Endothelial cell (in vitro differentiated cells): ENCODE measurements at regions not wholly inside any gene's neighbourhood (a gene's known extent, or its start where the extent isn't known, plus 50 kb on each side); places are given as distances from the start of the nearest gene placed in this dataset.
A peak's percentile ranks its signal among the peaks of the same experiment; 100 is the strongest.
"Not testable (repeated sequence)": the region's sequence is repeated elsewhere in the genome, so short reads cannot be mapped to it uniquely, and the experiment has no call there.

Source experiments
- DNase-seq: peaks from one replicate; pipeline ENCODE4 v3.0.0; 2021; ENCODE audit warnings: low spot score
- H3K27ac Mint-ChIP-seq: one replicate; pipeline ENCODE4 v1.8.0; 2021; ENCODE audit warnings: mixed read lengths, inconsistent platforms; ENCODE audit not compliant: unreplicated experiment
- H3K27me3 Mint-ChIP-seq: one replicate; pipeline ENCODE4 v1.8.0; 2021; ENCODE audit warnings: mild to moderate bottlenecking, moderate library complexity, mixed read lengths, inconsistent platforms; ENCODE audit not compliant: unreplicated experiment
- H3K36me3 Mint-ChIP-seq: one replicate; pipeline ENCODE4 v1.8.0; 2021; ENCODE audit warnings: mild to moderate bottlenecking, low read depth, mixed read lengths, inconsistent platforms; ENCODE audit not compliant: unreplicated experiment
- H3K4me1 Mint-ChIP-seq: one replicate; pipeline ENCODE4 v1.8.0; 2021; ENCODE audit warnings: mild to moderate bottlenecking, mixed read lengths, inconsistent platforms; ENCODE audit not compliant: unreplicated experiment
- H3K4me3 Mint-ChIP-seq: one replicate; pipeline ENCODE4 v1.8.0; 2021; ENCODE audit warnings: mild to moderate bottlenecking, mixed read lengths, inconsistent platforms; ENCODE audit not compliant: unreplicated experiment
- H3K9me3 Mint-ChIP-seq: one replicate; pipeline ENCODE4 v1.8.0; 2021; ENCODE audit warnings: mixed read lengths, inconsistent platforms; ENCODE audit not compliant: unreplicated experiment
- CTCF ChIP-seq: fragments of 200-600 bp; sonication (generic); IDR thresholded peaks from one replicate; pipeline ENCODE4 v1.5.0; 2021; ENCODE audit warnings: antibody characterized with exemption; ENCODE audit not compliant: unreplicated experiment

- Mint-ChIP-seq H3K27me3 (peaks cover 1% of the 10 kb centered on the region), H3K9me3 (no peaks in the 10 kb centered on the region), H3K4me1 (peaks cover 4% of the 10 kb centered on the region), H3K4me3 (no peak overlapping the region), H3K36me3 (peaks cover 3% of the 10 kb centered on the region), H3K27ac (no peak overlapping the region)
- DNase-seq = no peak
- TF ChIP-seq CTCF = no peak
These were observed 112.6 kb upstream of the MAPK10 start for GRCh38 chr4:86472377-86473019.

DNA sequence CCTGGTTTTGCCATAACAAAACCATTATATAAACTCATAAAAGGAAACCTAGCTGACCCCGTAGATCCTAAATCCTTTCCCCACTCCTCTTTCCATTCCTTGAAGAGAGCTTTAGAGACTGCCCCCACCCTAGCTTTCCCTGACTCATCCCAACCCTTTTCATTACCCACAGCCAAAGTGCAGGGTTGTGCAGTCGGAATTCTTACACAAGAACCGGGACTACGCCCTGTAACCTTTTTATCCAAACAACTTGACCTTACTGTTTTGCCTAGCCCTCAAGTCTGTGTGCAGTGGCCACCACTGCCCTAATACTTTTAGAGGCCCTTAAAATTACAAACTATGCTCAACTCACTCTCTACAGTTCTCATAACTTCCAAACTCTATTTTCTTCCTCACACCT is 116.0 kb upstream of the PTPN13 start:
- not testable (repeated sequence) for H3K27me3 Mint-ChIP-seq, H3K36me3 Mint-ChIP-seq, H3K9me3 Mint-ChIP-seq, H3K4me3 Mint-ChIP-seq, DNase-seq, H3K27ac Mint-ChIP-seq
- peaks cover 16% of the 10 kb centered on the region for H3K4me1 Mint-ChIP-seq

DNA sequence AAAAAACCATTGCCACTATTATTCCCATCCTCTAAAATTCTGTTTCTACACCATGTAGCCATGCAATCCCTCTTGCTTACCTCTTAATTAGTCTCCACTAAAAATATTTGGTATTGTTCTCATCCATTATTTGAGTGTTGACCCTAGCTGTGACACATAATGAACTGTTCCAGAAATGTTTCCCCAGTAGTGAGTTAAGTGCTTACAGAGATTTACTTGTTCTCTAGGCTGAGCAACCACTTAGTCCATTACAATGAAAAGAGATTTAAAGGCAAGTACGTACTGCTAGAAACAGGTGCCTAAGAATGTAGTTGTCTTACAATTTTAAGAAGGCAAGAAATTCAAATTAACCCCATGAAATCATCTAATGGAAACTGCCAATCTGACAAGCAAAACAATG is 112.7 kb upstream of the PTPN13 start:
- DNase-seq = no peak
- Mint-ChIP-seq H3K36me3 (no peaks in the 10 kb centered on the region), H3K27me3 (peaks cover 4% of the 10 kb centered on the region), H3K27ac (no peak overlapping the region), H3K9me3 (no peaks in the 10 kb centered on the region), H3K4me3 (no peak overlapping the region), H3K4me1 (peaks cover 21% of the 10 kb centered on the region)
- TF ChIP-seq CTCF = no peak

DNA sequence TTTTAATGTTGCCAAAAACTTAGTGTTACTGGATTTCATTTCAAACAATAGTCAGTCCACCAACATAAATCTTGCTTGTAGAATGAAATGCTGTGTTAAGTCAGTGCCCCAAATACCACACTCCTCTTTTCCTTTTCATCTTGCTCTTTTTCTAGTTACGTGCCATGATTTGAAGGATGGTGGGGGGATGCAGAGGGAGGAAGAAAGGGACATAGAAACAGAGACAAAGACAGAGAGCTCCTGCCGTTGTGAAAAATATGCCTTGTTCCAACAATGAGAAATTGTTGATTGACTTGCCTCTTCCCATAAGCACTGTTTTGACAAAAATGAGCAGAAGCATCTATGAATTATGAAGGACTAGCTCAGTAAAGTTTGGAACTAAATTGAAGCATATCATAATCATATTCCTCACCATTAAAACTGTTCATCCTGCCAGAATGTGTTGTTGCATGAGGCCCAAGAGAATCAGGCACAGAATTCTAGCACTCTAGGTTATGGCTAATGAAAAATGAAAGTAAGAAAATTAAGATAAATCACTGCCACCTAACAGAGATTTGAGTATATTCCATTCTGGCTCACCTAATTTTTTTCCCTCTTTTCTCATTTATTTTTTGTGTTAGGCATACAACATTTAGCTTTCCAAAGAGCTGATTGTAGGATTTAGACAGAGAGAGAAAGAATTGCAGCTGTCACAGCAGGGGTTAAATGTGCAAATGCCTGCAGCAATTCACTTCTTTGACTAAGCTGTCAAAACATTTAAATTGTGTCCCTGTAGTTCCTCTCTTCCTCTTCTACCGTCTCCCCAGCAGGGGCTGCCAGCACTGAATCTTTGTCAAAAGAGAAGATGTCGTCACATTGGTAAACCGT is 111.6 kb upstream of the PTPN13 start:
- peak overlapping the region; percentile 38 for H3K4me3 Mint-ChIP-seq
- H3K27me3 Mint-ChIP-seq = peaks cover 4% of the 10 kb centered on the region
- no peaks in the 10 kb centered on the region for H3K9me3 Mint-ChIP-seq
- DNase-seq = peak; percentile 52
- H3K4me1 Mint-ChIP-seq = peaks cover 21% of the 10 kb centered on the region
- TF ChIP-seq CTCF = peak; percentile 18
- H3K27ac Mint-ChIP-seq = peak overlapping the region; percentile 79
- H3K36me3 Mint-ChIP-seq = no peaks in the 10 kb centered on the region

DNA sequence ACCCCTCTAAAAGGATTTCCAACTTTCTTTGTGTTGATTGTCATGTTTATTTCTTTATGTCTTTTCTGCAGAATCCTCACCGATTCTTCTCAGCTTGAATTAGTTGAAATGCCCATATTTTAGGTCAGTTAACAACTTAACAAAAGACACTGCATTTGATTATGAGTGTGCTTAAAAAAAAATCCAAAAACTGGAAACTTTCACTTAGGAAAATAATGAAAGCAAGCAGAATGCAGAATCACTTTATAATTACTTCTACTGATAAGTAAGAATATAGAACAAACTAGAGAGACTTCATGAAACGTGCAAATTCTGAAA is 111.0 kb upstream of the PTPN13 start:
- TF ChIP-seq CTCF = no peak
- DNase-seq = no peak
- Mint-ChIP-seq H3K9me3 (no peaks in the 10 kb centered on the region), H3K4me3 (no peak overlapping the region), H3K4me1 (peaks cover 21% of the 10 kb centered on the region), H3K27ac (peak overlapping the region; percentile 79), H3K27me3 (peaks cover 4% of the 10 kb centered on the region), H3K36me3 (no peaks in the 10 kb centered on the region)
